ENCODE measurements at regions not wholly inside any gene's neighbourhood (a gene's known extent, or its start where the extent isn't known, plus 50 kb on each side); places are given as distances from the start of the nearest gene placed in this dataset.

DNA sequence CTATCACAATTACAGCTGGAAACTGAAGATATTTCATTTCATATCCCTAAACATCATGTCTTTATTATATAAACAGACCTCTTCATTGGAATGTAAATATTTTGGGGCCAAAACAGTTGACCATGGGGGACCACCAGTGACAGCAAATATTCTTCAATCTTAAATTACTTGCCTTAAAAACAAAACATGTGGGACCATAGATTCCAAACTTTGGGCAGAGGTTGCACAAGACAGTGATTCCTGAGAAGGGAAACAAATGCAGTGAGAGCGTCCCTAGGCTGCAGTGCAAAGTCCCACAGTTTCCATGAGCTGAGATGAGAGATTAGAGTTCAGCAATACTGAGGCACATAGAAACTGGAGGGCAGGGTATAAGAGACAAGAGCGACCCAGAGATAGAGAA, 818.9 kb downstream of the CBLN2 start:
- no peak for TF ChIP-seq POLR2A (IDR thresholded peaks at IDR 0.05; ENCODE audit: low read depth, low read length)
- DNase-seq (ENCODE audit: insufficient read length, low spot score) (no peak), FAIRE-seq (no peak)

DNA sequence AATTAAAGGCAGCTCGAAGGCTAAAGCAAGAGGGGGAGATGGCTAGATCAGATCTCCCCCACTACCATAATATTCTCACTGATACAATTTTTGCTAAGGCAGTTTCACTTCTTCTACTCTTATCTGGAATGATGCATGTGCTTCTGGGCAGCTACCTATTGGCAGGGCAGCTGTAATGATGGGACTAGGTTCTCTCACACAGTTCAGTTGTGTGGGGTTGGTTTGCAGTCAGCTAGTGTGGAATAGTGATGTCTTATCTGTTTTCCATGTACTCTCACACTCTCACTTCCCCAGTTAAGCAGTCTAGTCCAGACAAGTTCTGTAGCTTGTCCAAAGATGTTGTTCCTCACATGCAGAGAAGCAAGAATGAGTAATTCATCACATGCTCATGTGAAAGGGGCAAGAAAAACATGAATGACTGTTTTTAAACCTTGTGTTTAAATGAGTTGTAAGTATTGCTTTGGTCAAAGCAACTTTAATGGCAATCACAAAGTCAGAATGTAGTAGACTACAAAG, 836.1 kb downstream of the CBLN2 start:
- TF ChIP-seq POLR2A (IDR thresholded peaks at IDR 0.05; ENCODE audit: low read depth, low read length) = no peak
- no peak for FAIRE-seq
- no peak for DNase-seq (ENCODE audit: insufficient read length, low spot score)

DNA sequence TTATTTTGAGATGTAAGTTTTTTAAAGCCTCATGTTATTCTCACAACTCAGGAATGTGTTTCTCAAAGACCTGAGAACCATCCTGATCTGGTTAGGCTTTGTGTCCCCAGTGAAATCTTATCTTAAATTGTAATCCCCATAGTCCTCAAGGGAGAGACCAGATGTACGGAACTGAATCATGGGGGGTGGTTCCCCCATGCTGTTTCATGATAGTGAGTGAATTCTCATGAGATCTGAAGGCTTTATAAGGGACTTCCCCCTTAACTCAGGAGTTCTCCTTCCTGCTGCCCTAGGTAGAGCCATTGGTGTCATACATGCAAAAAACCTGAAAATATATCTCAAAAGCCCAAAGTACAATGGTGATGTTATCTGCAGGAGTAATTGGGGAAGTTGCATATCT, 836.7 kb downstream of the CBLN2 start:
- FAIRE-seq (no peak), DNase-seq (ENCODE audit: insufficient read length, low spot score) (no peak)
- no peak for TF ChIP-seq POLR2A (IDR thresholded peaks at IDR 0.05; ENCODE audit: low read depth, low read length)

DNA sequence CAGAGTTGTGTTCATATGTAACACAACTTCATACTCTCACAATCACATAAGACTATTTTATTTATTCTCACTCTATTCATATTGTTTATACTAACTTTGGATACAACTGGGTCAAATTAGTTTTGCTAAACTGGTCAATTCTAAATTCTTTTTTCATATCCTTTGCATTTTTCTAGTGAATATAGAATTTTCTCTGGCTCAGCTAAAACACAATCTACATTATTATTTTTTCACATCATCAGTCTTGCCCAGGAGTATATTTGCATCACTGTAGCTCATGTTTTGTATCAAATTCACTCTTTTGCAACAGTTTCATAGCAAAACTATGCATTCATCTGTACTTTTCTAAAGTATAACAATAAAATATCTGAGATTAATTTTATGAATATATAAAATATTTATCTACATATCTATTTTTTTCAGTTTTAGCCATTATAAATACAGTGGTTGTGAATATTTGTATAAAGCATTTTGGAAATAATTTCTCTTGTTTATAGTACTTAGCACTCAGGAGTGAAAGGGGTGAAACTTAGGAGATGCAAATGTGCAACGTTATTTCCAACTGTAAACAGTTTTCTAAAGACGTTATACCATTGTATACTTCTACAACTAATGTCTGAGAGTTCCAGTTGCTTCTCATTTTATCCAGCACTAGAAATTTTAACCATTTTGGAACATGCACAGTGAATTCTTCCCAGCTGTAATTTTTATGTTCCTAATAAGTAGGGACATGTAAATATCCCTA, 854.6 kb downstream of the CBLN2 start:
- FAIRE-seq (no peak), DNase-seq (ENCODE audit: insufficient read length, low spot score) (no peak)
- TF ChIP-seq POLR2A (IDR thresholded peaks at IDR 0.05; ENCODE audit: low read depth, low read length) = no peak

DNA sequence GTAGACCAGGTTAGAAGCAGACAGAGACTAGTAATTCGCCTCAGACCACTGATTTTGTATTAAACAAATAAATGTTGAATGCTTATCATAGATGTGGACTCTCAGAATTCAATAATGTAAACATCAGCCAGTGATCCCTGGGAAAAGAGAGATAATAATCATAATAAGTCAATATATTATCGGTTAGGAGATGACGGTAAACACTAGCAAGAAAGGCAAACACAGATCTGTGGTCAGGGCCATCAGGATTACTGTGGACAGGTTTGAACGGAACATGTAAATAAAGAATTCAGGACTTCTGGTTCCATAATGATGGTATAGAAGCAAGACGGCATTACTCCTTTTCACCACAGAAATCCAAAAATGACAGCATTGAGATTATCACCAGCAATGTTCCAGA, 861.6 kb downstream of the CBLN2 start:
- FAIRE-seq (no peak), DNase-seq (ENCODE audit: insufficient read length, low spot score) (no peak)
- no peak for TF ChIP-seq POLR2A (IDR thresholded peaks at IDR 0.05; ENCODE audit: low read depth, low read length)

DNA sequence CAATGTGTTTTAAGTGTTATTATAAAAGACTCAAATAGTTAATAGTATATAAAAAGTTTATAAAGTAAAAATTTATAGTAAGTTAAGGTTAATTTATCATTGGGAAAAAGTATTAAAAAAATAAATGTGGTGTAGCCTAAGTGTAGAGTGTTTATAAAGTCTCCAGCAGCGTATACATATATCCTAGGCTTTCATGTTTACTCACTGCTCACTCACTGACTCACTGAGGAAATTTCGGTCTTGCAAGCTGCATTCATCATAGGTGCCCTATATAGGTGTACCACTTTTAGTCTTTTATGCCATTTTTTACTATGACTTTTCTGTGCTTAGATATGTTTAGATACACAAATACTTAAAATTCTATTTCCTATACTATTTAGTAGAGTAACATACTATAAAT, 866.0 kb downstream of the CBLN2 start:
- no peak for DNase-seq (ENCODE audit: insufficient read length, low spot score)
- no peak for TF ChIP-seq POLR2A (IDR thresholded peaks at IDR 0.05; ENCODE audit: low read depth, low read length)
- no peak for FAIRE-seq

DNA sequence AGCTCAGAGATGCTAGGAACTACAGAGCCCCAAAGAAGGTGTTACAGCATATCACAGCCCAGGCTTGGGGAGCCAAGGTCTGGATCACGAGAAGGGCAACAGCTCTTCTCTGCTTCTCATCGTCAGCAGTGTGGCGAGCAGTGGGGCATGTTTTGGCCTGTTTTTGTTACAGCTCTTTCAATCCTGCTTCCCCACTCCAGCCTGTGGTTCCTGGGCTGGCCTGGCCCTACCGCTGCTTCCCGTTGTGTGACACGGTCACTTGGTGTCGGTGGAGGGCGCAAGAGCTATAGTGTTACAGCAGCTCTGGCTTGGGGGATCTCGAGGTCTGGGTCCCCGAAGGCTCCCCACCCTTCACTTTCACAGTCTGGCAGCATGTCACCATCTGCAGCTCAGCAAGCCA, 870.2 kb downstream of the CBLN2 start:
- DNase-seq (ENCODE audit: insufficient read length, low spot score) (no peak), FAIRE-seq (no peak)
- TF ChIP-seq POLR2A (IDR thresholded peaks at IDR 0.05; ENCODE audit: low read depth, low read length) = no peak

DNA sequence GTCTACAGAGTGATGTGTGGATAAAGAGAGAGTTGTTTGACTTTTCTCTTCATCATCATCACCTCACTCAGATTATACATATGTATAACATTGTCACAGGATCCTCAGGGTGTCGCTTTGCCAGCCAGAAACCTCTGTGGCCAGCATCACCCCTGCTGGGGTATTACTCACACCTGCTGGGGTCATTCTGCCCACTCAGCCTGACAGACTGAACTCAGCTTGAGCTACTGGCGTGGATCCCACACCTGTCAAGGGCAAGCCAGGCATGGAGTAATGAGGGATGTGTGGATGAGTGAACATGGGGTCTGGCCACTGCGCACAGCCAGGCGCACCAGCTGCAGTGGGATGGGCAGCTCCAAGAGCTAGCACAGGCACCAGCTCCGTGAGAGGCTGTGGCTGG, 870.6 kb downstream of the CBLN2 start:
- TF ChIP-seq POLR2A (IDR thresholded peaks at IDR 0.05; ENCODE audit: low read depth, low read length) = no peak
- FAIRE-seq = no peak
- no peak for DNase-seq (ENCODE audit: insufficient read length, low spot score)

DNA sequence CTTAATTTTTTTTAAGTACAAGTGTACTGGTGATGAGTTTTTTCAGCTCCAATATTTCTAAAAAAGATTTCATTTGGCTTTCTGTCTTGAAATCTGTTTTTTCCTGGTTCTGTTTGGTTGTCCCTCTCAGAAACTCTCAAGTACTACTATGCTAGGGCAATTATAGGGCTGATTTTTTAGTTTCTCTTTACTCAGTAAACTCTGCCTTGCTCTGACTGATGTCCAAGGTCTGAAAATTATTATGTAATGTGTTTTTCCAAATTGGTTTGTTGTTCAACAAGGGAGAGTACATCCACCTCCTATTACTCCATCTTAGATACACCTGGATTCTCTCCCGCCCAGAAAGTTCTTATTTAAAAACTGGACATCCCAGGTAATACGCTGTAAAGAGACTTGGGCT, 877.7 kb downstream of the CBLN2 start:
- DNase-seq (ENCODE audit: insufficient read length, low spot score) = no peak
- no peak for TF ChIP-seq POLR2A (IDR thresholded peaks at IDR 0.05; ENCODE audit: low read depth, low read length)
- no peak for FAIRE-seq

DNA sequence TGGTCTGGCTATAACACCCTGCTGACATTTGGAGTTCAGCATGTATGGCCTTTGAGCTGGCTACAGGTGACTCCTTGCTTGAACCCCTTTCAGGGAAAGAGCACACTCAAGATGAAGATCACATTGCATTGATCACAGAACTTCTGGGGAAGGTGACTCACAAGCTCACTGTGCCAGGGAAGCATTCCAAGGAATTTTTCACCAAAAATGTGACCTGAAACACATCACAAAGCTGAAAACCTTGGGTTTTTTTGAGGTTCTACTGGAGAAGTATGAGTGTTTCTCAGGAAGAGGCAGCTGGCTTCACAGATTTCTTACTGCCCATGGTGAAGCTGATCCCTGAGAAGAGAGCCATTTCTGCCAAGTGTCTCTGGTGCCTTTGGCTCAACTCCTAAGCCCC, 879.0 kb downstream of the CBLN2 start:
- FAIRE-seq = no peak
- TF ChIP-seq POLR2A (IDR thresholded peaks at IDR 0.05; ENCODE audit: low read depth, low read length) = no peak
- DNase-seq (ENCODE audit: insufficient read length, low spot score) = peak; percentile 0

DNA sequence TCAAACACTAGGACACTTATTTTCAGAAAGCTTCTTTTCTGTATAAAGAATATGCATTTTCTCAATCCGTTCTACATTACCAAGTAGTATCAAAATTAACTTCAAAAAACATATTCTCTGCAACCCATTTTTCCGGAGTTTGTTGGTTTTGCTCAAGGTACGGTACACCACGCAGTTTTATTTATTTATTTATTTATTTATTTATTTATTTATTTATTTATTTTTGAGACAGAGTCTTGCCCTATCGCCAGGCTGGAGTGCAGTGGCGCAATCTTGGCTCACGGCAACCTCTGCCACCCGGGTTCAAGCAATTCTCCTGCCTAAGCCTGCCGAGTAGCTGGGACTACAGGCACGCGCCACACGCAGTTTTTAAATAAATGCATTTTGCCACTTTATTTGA, 900.3 kb downstream of the CBLN2 start:
- TF ChIP-seq POLR2A (IDR thresholded peaks at IDR 0.05; ENCODE audit: low read depth, low read length) = no peak
- DNase-seq (ENCODE audit: insufficient read length, low spot score) (no peak), FAIRE-seq (no peak)

DNA sequence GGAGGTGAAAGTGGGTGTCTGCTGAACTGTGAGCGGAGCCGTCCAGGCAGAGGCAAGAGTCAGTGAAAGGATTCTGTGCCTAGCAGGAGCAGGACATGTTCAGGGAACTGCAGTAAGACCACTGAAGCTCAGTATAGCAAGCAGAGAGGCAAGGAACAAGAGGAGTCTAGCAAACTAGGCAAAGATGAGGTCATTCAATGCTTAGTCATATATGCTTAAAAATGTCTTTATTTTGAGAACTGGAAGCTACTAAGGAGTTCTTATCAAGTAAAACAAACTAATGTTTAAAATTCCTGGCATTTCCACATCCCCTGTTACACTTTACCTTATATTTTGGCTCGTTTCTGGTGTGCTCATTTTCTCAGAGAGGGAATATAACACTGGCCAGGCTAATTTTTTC, 913.4 kb downstream of the CBLN2 start:
- FAIRE-seq (no peak), DNase-seq (ENCODE audit: insufficient read length, low spot score) (no peak)
- no peak for TF ChIP-seq POLR2A (IDR thresholded peaks at IDR 0.05; ENCODE audit: low read depth, low read length)

DNA sequence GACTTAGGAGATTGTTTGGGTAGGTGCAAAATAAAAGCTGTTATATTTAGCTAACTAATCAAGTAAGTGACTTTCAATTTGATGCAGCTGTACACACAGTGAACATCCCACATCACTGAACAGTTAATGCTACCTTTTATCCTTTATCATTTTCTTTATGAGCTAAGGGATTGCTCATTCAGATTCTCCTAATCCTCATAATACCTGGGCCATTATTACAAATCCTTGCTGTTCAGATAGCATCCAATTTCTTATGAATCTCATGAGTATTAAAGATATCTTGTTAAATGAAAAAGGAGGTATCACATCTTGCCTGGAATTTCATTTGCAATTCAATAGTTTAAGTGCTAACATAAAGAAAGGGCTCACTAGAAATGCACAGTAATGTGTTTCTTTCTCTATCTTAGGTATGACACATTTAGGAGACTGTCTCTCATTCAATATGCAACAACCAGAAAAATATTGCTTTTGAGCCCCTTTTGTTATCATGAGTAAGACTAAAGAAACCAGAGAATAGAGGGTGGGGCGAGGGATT, 918.5 kb downstream of the CBLN2 start:
- DNase-seq (ENCODE audit: insufficient read length, low spot score) (no peak), FAIRE-seq (no peak)
- no peak for TF ChIP-seq POLR2A (IDR thresholded peaks at IDR 0.05; ENCODE audit: low read depth, low read length)

DNA sequence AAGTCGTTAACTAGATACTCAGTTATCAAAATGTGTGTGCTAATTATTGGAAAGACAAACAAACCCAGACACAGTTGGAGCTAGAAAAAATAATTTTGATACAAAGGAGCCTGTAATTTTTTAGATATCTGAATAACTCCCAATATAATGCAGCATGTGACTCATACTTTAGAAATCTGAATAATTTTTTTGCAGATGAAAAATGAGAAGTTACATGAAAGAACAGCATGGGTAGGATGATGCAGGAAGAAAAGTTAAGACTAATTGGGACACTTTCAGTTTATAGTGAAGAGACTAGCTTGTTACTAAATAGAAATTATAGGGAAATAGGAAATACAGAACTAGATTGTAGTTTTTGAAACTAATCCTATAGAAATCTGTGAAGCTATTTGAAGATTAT, 945.8 kb downstream of the CBLN2 start:
- FAIRE-seq = no peak
- no peak for DNase-seq (ENCODE audit: insufficient read length, low spot score)
- TF ChIP-seq POLR2A (IDR thresholded peaks at IDR 0.05; ENCODE audit: low read depth, low read length) = no peak

DNA sequence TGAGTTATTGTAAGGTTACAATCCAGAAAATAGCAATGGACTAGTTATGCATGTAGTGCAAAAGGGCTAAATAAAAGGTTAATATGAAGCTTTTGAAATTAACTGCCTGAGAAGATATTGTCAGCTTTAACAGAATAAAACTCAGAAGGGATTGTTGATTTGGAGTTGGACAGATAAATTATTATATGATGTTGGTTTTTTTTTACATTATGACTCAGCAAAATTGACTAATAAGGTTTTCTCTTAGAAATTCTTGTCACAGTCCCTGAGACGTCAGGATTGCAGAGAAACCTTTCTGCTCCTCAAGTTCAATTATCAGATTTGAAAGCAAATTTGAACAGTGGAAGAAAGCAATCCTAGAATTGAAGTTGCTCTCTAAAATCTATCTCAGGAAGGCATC, 946.9 kb downstream of the CBLN2 start:
- TF ChIP-seq POLR2A (IDR thresholded peaks at IDR 0.05; ENCODE audit: low read depth, low read length) = no peak
- FAIRE-seq = no peak
- DNase-seq (ENCODE audit: insufficient read length, low spot score) = no peak

All from H54 (cell line).